ENCODE measurements at regions not wholly inside any gene's neighbourhood (a gene's known extent, or its start where the extent isn't known, plus 50 kb on each side); places are given as distances from the start of the nearest gene placed in this dataset.
"Not testable (repeated sequence)": the region's sequence is repeated elsewhere in the genome, so short reads cannot be mapped to it uniquely, and the experiment has no call there.

DNA sequence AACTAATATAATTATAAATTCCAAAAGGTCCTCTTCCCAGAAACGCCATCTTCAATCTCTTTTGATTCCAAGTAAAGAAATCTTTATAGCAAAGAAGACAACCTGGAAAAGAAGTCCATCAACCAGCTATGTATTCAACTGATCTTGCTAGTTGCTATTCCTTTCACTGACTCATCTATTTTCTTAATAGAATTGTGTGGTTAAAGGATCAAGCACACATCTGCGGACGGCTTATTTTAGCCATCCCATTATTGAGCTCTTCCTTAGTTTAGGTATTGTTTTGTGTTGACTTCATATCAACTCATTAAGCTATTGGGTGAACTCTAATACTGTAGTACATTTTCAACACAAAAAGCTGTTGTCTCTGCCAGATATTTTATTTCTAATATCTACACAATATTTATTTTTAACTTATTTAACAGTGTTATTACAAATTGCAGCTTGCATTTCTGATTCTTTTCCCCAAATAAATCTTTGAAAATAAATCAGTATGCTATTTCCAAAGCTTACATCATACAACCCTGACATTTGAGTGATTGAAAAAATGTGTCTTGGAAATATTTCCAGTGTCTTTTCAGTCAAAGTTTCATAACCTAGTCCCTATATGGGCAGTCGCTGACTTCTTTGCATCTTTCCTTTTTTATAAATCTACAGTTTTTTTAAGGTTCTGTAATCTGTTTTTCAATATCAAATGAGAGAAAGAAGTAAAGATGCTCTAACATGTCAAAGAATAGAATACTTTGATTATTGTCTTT lies 158.8 kb upstream of the SPRY2 start:
- Histone ChIP-seq H3K4me1 (peaks cover 0 to 5% of the 10 kb centered on the region in 2 donors), H3K27me3 (no peaks in the 10 kb centered on the region), H3K4me3 (no peak overlapping the region), H3K36me3 (no peaks in the 10 kb centered on the region), H3K27ac (peak overlapping the region in 1 of 2 donors; percentile 2), H3K9me3 (peaks cover 0 to under 1% of the 10 kb centered on the region in 2 donors)
- TF ChIP-seq, protein P1, sequence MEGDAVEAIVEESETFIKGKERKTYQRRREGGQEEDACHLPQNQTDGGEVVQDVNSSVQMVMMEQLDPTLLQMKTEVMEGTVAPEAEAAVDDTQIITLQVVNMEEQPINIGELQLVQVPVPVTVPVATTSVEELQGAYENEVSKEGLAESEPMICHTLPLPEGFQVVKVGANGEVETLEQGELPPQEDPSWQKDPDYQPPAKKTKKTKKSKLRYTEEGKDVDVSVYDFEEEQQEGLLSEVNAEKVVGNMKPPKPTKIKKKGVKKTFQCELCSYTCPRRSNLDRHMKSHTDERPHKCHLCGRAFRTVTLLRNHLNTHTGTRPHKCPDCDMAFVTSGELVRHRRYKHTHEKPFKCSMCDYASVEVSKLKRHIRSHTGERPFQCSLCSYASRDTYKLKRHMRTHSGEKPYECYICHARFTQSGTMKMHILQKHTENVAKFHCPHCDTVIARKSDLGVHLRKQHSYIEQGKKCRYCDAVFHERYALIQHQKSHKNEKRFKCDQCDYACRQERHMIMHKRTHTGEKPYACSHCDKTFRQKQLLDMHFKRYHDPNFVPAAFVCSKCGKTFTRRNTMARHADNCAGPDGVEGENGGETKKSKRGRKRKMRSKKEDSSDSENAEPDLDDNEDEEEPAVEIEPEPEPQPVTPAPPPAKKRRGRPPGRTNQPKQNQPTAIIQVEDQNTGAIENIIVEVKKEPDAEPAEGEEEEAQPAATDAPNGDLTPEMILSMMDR (IDR thresholded peaks at IDR 0.05): no peak
- no peak for DNase-seq (ENCODE audit: low spot score)

DNA sequence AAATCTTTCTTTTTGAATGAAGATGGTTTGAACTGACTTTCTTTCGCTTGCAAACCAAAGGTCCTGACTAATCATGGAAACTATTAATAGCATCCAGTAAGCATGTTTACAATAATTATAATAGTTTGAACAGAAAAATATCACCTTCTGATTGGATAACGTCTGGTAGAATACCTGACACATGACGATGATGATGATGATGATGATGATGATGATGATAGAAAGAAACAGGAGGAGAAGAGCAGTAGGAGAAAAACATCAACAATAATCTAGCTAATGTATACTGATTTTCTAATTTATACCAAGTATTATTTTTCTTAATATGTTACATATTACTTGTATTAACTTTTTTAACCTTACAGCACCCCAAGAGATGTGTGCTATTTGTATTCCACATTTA lies 157.5 kb upstream of the SPRY2 start:
- TF ChIP-seq, protein P1 (IDR thresholded peaks at IDR 0.05): no peak
- H3K36me3 ChIP-seq: no peaks in the 10 kb centered on the region
- H3K27ac ChIP-seq: no peak overlapping the region
- H3K4me1 ChIP-seq: peaks cover 0 to 5% of the 10 kb centered on the region in 2 donors
- no peaks in the 10 kb centered on the region for H3K27me3 ChIP-seq
- no peaks in the 10 kb centered on the region for H3K9me3 ChIP-seq
- H3K4me3 ChIP-seq: no peak overlapping the region
- DNase-seq (ENCODE audit: low spot score): no peak

DNA sequence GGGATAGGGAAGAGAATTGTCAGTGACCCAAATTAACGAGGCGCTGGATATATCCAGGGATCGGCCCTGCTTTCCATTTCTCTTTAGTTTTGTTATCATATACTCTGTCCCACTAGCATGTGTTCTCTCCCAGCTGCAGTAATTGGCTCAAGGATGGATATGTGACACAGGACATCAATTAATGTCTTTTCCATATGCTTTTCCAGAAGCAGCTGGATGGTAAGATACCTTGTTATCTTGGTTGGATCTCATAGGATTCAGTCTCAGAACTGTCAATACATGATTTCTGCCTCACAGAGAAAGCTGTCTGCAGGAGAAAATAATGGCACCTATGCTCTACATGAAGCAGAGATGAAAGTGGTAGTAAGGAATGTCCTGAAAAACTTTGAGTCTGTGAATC lies 157.1 kb upstream of the SPRY2 start:
- no peaks in the 10 kb centered on the region for H3K36me3 ChIP-seq
- no peaks in the 10 kb centered on the region for H3K9me3 ChIP-seq
- peaks cover 0 to 5% of the 10 kb centered on the region in 2 donors for H3K4me1 ChIP-seq
- H3K27ac ChIP-seq: no peak overlapping the region
- TF ChIP-seq, protein P1 (IDR thresholded peaks at IDR 0.05): no peak
- no peak overlapping the region for H3K4me3 ChIP-seq
- no peak for DNase-seq (ENCODE audit: low spot score)
- H3K27me3 ChIP-seq: no peaks in the 10 kb centered on the region

DNA sequence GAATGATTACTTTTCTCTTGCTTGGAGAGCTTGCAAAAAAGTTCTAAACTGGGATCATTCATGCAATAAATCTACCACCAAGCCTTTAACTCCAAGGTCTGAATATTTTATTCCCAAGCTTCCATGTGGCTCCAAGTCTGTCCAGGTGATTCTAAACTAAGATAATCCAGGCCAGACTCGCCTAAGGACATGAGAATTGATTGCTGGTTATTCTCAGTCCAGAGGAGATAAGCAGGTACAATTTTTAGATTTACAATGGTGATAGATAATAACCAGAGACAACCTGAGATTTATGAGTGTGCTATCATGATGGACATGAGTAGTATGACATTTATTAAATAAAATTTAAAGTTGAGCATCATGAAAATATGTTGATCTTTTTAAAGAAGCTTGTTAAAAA lies 156.5 kb upstream of the SPRY2 start:
- H3K4me3 ChIP-seq: no peak overlapping the region
- peaks cover 0 to 5% of the 10 kb centered on the region in 2 donors for H3K4me1 ChIP-seq
- H3K36me3 ChIP-seq: no peaks in the 10 kb centered on the region
- TF ChIP-seq, protein P1 (IDR thresholded peaks at IDR 0.05): no peak
- no peaks in the 10 kb centered on the region for H3K27me3 ChIP-seq
- no peak overlapping the region for H3K27ac ChIP-seq
- no peak for DNase-seq (ENCODE audit: low spot score)
- H3K9me3 ChIP-seq: no peaks in the 10 kb centered on the region

DNA sequence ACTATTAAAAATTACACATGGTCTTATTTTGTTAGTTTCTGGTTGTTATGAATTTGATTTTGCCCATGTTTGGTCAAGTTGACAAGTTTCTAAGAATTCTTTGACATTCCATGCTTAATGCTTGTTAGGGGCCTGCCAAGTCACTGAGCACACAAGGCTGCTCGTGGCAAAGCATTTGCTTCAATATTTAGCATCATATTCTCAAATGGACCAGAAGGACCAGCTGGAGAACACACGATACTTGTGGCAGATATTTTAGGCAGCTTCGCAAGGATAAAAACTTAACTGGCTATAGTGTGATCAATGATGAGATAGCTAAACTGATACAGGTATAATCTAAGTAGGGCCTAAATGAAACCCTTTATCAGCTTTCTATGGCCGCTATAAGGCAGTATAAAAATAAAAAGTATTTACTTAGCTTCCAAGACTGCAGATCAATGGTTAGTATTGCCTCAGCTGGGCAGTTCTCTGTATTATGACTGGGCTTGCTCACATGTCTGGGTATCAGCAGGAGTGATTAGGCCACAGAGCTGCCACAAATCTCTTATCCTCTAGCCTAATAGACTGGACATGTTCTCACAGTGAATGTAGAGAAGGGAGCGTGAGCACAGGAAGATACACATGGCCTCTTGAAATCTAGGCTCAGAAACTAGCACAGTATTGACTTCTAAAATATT lies 155.9 kb upstream of the SPRY2 start:
- Histone ChIP-seq H3K36me3 (no peaks in the 10 kb centered on the region), H3K4me3 (no peak overlapping the region), H3K27ac (no peak overlapping the region), H3K4me1 (peaks cover 0 to 5% of the 10 kb centered on the region in 2 donors), H3K9me3 (no peaks in the 10 kb centered on the region), H3K27me3 (no peaks in the 10 kb centered on the region)
- DNase-seq (ENCODE audit: low spot score): no peak
- TF ChIP-seq, protein P1 (IDR thresholded peaks at IDR 0.05): no peak

DNA sequence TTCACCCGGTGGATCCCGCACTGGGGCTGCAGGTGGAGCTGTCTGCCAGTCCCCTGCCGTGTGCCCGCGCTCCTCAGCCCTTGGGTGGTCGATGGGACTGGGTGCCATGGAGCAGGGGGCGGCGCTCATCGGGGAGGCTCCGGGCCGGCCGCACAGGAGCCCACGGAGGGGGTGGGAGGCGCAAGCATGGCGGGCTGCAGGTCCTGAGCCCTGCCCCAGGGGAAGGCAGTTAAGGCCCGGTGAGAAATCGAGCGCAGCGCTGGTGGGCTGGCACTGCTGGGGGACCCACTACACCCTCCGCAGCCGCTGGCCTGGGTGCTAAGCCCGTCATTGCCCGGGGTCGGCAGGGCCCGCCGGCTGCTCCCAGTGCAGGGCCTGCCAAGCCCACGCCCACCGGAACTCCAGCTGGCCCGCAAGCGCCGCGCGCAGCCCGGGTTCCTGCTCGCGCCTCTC lies 149.6 kb upstream of the SPRY2 start:
- not testable (repeated sequence) for H3K27ac ChIP-seq; H3K9me3 ChIP-seq; H3K4me1 ChIP-seq; H3K4me3 ChIP-seq; DNase-seq (ENCODE audit: low spot score); H3K36me3 ChIP-seq; H3K27me3 ChIP-seq
